Activated T-cell treated with anti-CD3 and anti-CD28 coated beads, Interleukin-2, amount 50 U/mL, for 24 hours (primary cell): ENCODE measurements at regions not wholly inside any gene's neighbourhood (a gene's known extent, or its start where the extent isn't known, plus 50 kb on each side); places are given as distances from the start of the nearest gene placed in this dataset.
A peak's percentile ranks its signal among the peaks of the same experiment; 100 is the strongest.

ENCODE experiments used
- DNase-seq: peaks from one replicate; pipeline ENCODE4 v3.0.0-alpha.2; 2020
- H3K27ac Mint-ChIP-seq: 2 replicates; pipeline ENCODE4 v1.8.0; 2020; ENCODE audit warnings: mild to moderate bottlenecking, mixed read lengths
- H3K27me3 Mint-ChIP-seq: 2 replicates; pipeline ENCODE4 v1.8.0; 2020; ENCODE audit warnings: mixed read lengths
- H3K36me3 Mint-ChIP-seq: 2 replicates; pipeline ENCODE4 v1.8.0; 2020; ENCODE audit warnings: low read depth, mixed read lengths
- H3K4me1 Mint-ChIP-seq: 2 replicates; pipeline ENCODE4 v1.8.0; 2020; ENCODE audit warnings: low read depth, mixed read lengths
- H3K4me3 Mint-ChIP-seq: 2 replicates; pipeline ENCODE4 v1.8.0; 2020; ENCODE audit warnings: mild to moderate bottlenecking, moderate library complexity, mixed read lengths
- H3K9me3 Mint-ChIP-seq: 2 replicates; pipeline ENCODE4 v1.8.0; 2020; ENCODE audit warnings: mixed read lengths

- H3K4me1 Mint-ChIP-seq = no peaks in the 10 kb centered on the region
- H3K4me3 Mint-ChIP-seq = no peak overlapping the region
- H3K27me3 Mint-ChIP-seq = no peaks in the 10 kb centered on the region
- no peak overlapping the region for H3K27ac Mint-ChIP-seq
- no peak for DNase-seq
- H3K9me3 Mint-ChIP-seq = no peaks in the 10 kb centered on the region
- no peaks in the 10 kb centered on the region for H3K36me3 Mint-ChIP-seq
Observed at GRCh38 chr3:177574222-177574856, 377.1 kb upstream of the TBL1XR1 start.

GRCh38 chr3:177576746-177577145 is 379.5 kb upstream of the TBL1XR1 start:
- Mint-ChIP-seq H3K4me3 (no peak overlapping the region), H3K27me3 (no peaks in the 10 kb centered on the region), H3K9me3 (no peaks in the 10 kb centered on the region), H3K27ac (no peak overlapping the region), H3K36me3 (no peaks in the 10 kb centered on the region), H3K4me1 (no peaks in the 10 kb centered on the region)
- DNase-seq = no peak

- DNase-seq = no peak
- Mint-ChIP-seq H3K27ac (no peak overlapping the region), H3K9me3 (no peaks in the 10 kb centered on the region), H3K4me3 (no peak overlapping the region), H3K4me1 (no peaks in the 10 kb centered on the region), H3K27me3 (no peaks in the 10 kb centered on the region), H3K36me3 (no peaks in the 10 kb centered on the region)
Observed at GRCh38 chr3:177578488-177578887, 381.2 kb upstream of the TBL1XR1 start.

GRCh38 chr3:177579419-177579818 is 382.1 kb upstream of the TBL1XR1 start:
- DNase-seq = no peak
- no peaks in the 10 kb centered on the region for H3K4me1 Mint-ChIP-seq
- H3K27me3 Mint-ChIP-seq = no peaks in the 10 kb centered on the region
- H3K9me3 Mint-ChIP-seq = no peaks in the 10 kb centered on the region
- no peak overlapping the region for H3K4me3 Mint-ChIP-seq
- H3K27ac Mint-ChIP-seq = no peak overlapping the region
- no peaks in the 10 kb centered on the region for H3K36me3 Mint-ChIP-seq

- H3K36me3 Mint-ChIP-seq = no peaks in the 10 kb centered on the region
- no peaks in the 10 kb centered on the region for H3K4me1 Mint-ChIP-seq
- H3K27me3 Mint-ChIP-seq = no peaks in the 10 kb centered on the region
- no peak overlapping the region for H3K27ac Mint-ChIP-seq
- no peaks in the 10 kb centered on the region for H3K9me3 Mint-ChIP-seq
- DNase-seq = no peak
- H3K4me3 Mint-ChIP-seq = no peak overlapping the region
Observed at GRCh38 chr3:177580437-177580836, 383.2 kb upstream of the TBL1XR1 start.

- no peaks in the 10 kb centered on the region for H3K36me3 Mint-ChIP-seq
- no peak overlapping the region for H3K4me3 Mint-ChIP-seq
- no peaks in the 10 kb centered on the region for H3K27me3 Mint-ChIP-seq
- peaks cover 12% of the 10 kb centered on the region for H3K4me1 Mint-ChIP-seq
- H3K27ac Mint-ChIP-seq = no peak overlapping the region
- H3K9me3 Mint-ChIP-seq = peaks cover 2% of the 10 kb centered on the region
- DNase-seq = no peak
Observed at GRCh38 chr3:177585271-177585670, 388.0 kb upstream of the TBL1XR1 start.

- no peak overlapping the region for H3K27ac Mint-ChIP-seq
- peaks cover 2% of the 10 kb centered on the region for H3K9me3 Mint-ChIP-seq
- H3K27me3 Mint-ChIP-seq = no peaks in the 10 kb centered on the region
- H3K4me3 Mint-ChIP-seq = no peak overlapping the region
- H3K4me1 Mint-ChIP-seq = peaks cover 37% of the 10 kb centered on the region
- DNase-seq = no peak
- no peaks in the 10 kb centered on the region for H3K36me3 Mint-ChIP-seq
Observed at GRCh38 chr3:177589041-177589650, 391.9 kb upstream of the TBL1XR1 start.

GRCh38 chr3:177589911-177590381 is 392.7 kb upstream of the TBL1XR1 start:
- Mint-ChIP-seq H3K9me3 (peaks cover 2% of the 10 kb centered on the region), H3K36me3 (no peaks in the 10 kb centered on the region), H3K27me3 (no peaks in the 10 kb centered on the region), H3K27ac (no peak overlapping the region), H3K4me1 (peaks cover 42% of the 10 kb centered on the region), H3K4me3 (no peak overlapping the region)
- no peak for DNase-seq

- Mint-ChIP-seq H3K36me3 (no peaks in the 10 kb centered on the region), H3K27me3 (no peaks in the 10 kb centered on the region), H3K4me3 (no peak overlapping the region), H3K27ac (peak overlapping the region; percentile 56), H3K4me1 (peaks cover 50% of the 10 kb centered on the region), H3K9me3 (peaks cover 2% of the 10 kb centered on the region)
- DNase-seq = no peak
Observed at GRCh38 chr3:177590826-177591225, 393.5 kb upstream of the TBL1XR1 start.

GRCh38 chr3:177591379-177591778 is 394.1 kb upstream of the TBL1XR1 start:
- H3K4me1 Mint-ChIP-seq = peaks cover 55% of the 10 kb centered on the region
- H3K27me3 Mint-ChIP-seq = no peaks in the 10 kb centered on the region
- DNase-seq = no peak
- H3K27ac Mint-ChIP-seq = peak overlapping the region; percentile 15
- H3K4me3 Mint-ChIP-seq = no peak overlapping the region
- H3K36me3 Mint-ChIP-seq = no peaks in the 10 kb centered on the region
- H3K9me3 Mint-ChIP-seq = peaks cover 2% of the 10 kb centered on the region

GRCh38 chr3:177594096-177594495 is 396.8 kb upstream of the TBL1XR1 start:
- Mint-ChIP-seq H3K4me3 (no peak overlapping the region), H3K36me3 (peaks cover 5% of the 10 kb centered on the region), H3K27ac (no peak overlapping the region), H3K27me3 (no peaks in the 10 kb centered on the region), H3K9me3 (no peaks in the 10 kb centered on the region), H3K4me1 (peaks cover 79% of the 10 kb centered on the region)
- DNase-seq = no peak

GRCh38 chr3:177595530-177596188 is 398.4 kb upstream of the TBL1XR1 start:
- H3K4me3 Mint-ChIP-seq = no peak overlapping the region
- no peak for DNase-seq
- H3K27ac Mint-ChIP-seq = no peak overlapping the region
- no peaks in the 10 kb centered on the region for H3K27me3 Mint-ChIP-seq
- H3K36me3 Mint-ChIP-seq = peaks cover 5% of the 10 kb centered on the region
- peaks cover 82% of the 10 kb centered on the region for H3K4me1 Mint-ChIP-seq
- H3K9me3 Mint-ChIP-seq = no peaks in the 10 kb centered on the region

- Mint-ChIP-seq H3K4me3 (no peak overlapping the region), H3K27ac (no peak overlapping the region), H3K9me3 (no peaks in the 10 kb centered on the region), H3K27me3 (no peaks in the 10 kb centered on the region), H3K4me1 (peaks cover 82% of the 10 kb centered on the region), H3K36me3 (peaks cover 5% of the 10 kb centered on the region)
- DNase-seq = no peak
Observed at GRCh38 chr3:177596248-177596815, 399.1 kb upstream of the TBL1XR1 start.

GRCh38 chr3:177596816-177597271 is 399.6 kb upstream of the TBL1XR1 start:
- Mint-ChIP-seq H3K27ac (peak overlapping the region; percentile 93), H3K9me3 (no peaks in the 10 kb centered on the region), H3K36me3 (peaks cover 5% of the 10 kb centered on the region), H3K27me3 (no peaks in the 10 kb centered on the region), H3K4me3 (no peak overlapping the region), H3K4me1 (peaks cover 79% of the 10 kb centered on the region)
- DNase-seq = no peak
